ENCODE measurements at regions not wholly inside any gene's neighbourhood (a gene's known extent, or its start where the extent isn't known, plus 50 kb on each side); places are given as distances from the start of the nearest gene placed in this dataset.

GRCh38 chr12:116368196-116369194 is 91.0 kb upstream of the MED13L start:
- no peak overlapping the region for H3K4me3 ChIP-seq (ENCODE audit: low read depth, low read length)
- no peak for DNase-seq (ENCODE audit: low read depth)
- no peak for TF ChIP-seq CTCF (IDR thresholded peaks at IDR 0.05; ENCODE audit: control insufficient read depth, extremely low read depth, insufficient read depth)

- no peak for DNase-seq (ENCODE audit: low read depth)
- TF ChIP-seq CTCF (IDR thresholded peaks at IDR 0.05; ENCODE audit: control insufficient read depth, extremely low read depth, insufficient read depth) = no peak
- no peak overlapping the region for H3K4me3 ChIP-seq (ENCODE audit: low read depth, low read length)
Observed at GRCh38 chr12:116370004-116370404, 92.5 kb upstream of the MED13L start.

- no peak for TF ChIP-seq CTCF (IDR thresholded peaks at IDR 0.05; ENCODE audit: control insufficient read depth, extremely low read depth, insufficient read depth)
- no peak overlapping the region for H3K4me3 ChIP-seq (ENCODE audit: low read depth, low read length)
- DNase-seq (ENCODE audit: low read depth) = no peak
Observed at GRCh38 chr12:116370886-116371580, 93.5 kb upstream of the MED13L start.

- no peak for TF ChIP-seq CTCF (IDR thresholded peaks at IDR 0.05; ENCODE audit: control insufficient read depth, extremely low read depth, insufficient read depth)
- DNase-seq (ENCODE audit: low read depth) = no peak
Observed at GRCh38 chr12:116372815-116373214, 95.3 kb upstream of the MED13L start.

GRCh38 chr12:116373572-116374206 is 96.2 kb upstream of the MED13L start:
- DNase-seq (ENCODE audit: low read depth) = no peak
- H3K4me3 ChIP-seq (ENCODE audit: low read depth, low read length) = no peak overlapping the region
- no peak for TF ChIP-seq CTCF (IDR thresholded peaks at IDR 0.05; ENCODE audit: control insufficient read depth, extremely low read depth, insufficient read depth)

More at GRCh38 chr12:116372815-116373214, 95.3 kb upstream of the MED13L start:
- H3K4me3 ChIP-seq (ENCODE audit: low read depth, low read length) = no peak overlapping the region

GRCh38 chr12:116374207-116374606 is 96.7 kb upstream of the MED13L start:
- DNase-seq (ENCODE audit: low read depth) = no peak
- H3K4me3 ChIP-seq (ENCODE audit: low read depth, low read length) = no peak overlapping the region
- TF ChIP-seq CTCF (IDR thresholded peaks at IDR 0.05; ENCODE audit: control insufficient read depth, extremely low read depth, insufficient read depth) = no peak

All from LNCaP clone FGC (cell line).